KMS-11 (cell line): ENCODE measurements at regions not wholly inside any gene's neighbourhood (a gene's known extent, or its start where the extent isn't known, plus 50 kb on each side); places are given as distances from the start of the nearest gene placed in this dataset.
A peak's percentile ranks its signal among the peaks of the same experiment; 100 is the strongest.
"Not testable (repeated sequence)": the region's sequence is repeated elsewhere in the genome, so short reads cannot be mapped to it uniquely, and the experiment has no call there.

Source experiments
- H2AFZ ChIP-seq: fragments of 200-600 bp; sonication (generic); 2 replicates; pipeline ENCODE4 v1.6.1; 2016; ENCODE audit warnings: antibody characterized with exemption, mixed run types, low read depth
- H3K27ac ChIP-seq: fragments of 200-600 bp; sonication (generic); 2 replicates; pipeline ENCODE4 v1.6.1; 2016; ENCODE audit warnings: mild to moderate bottlenecking, mixed run types
- H3K27me3 ChIP-seq: fragments of 200-600 bp; sonication (generic); 2 replicates; pipeline ENCODE4 v1.6.1; 2017; ENCODE audit warnings: mild to moderate bottlenecking, low read depth, mixed run types, moderate library complexity; ENCODE audit not compliant: insufficient read depth
- H3K36me3 ChIP-seq: fragments of 200-600 bp; sonication (generic); 2 replicates; pipeline ENCODE4 v1.6.1; 2017; ENCODE audit warnings: mild to moderate bottlenecking, mixed run types; ENCODE audit not compliant: insufficient read depth
- H3K4me1 ChIP-seq: fragments of 200-600 bp; sonication (generic); 2 replicates; pipeline ENCODE4 v1.6.1; 2016; ENCODE audit warnings: mild to moderate bottlenecking, low read depth, mixed run types; ENCODE audit not compliant: poor library complexity, severe bottlenecking
- H3K4me2 ChIP-seq: fragments of 200-600 bp; sonication (generic); 2 replicates; pipeline ENCODE4 v1.7.0; 2016; ENCODE audit warnings: mild to moderate bottlenecking, mixed run types
- H3K4me3 ChIP-seq: fragments of 200-600 bp; sonication (generic); IDR thresholded peaks from 2 replicates; pipeline ENCODE4 v1.6.1; 2017; ENCODE audit warnings: low read depth, low read length, mixed read lengths; ENCODE audit not compliant: insufficient read depth
- H3K79me2 ChIP-seq: fragments of 200-600 bp; sonication (generic); 2 replicates; pipeline ENCODE4 v1.6.1; 2016; ENCODE audit warnings: low read depth, mixed run types; ENCODE audit not compliant: insufficient read depth
- H3K9ac ChIP-seq: fragments of 200-600 bp; sonication (generic); 2 replicates; pipeline ENCODE4 v1.6.1; 2016; ENCODE audit warnings: mild to moderate bottlenecking, mixed run types
- H4K20me1 ChIP-seq: fragments of 200-600 bp; sonication (generic); 2 replicates; pipeline ENCODE4 v1.6.1; 2016; ENCODE audit warnings: mild to moderate bottlenecking, mixed run types; ENCODE audit not compliant: insufficient read depth
- CTCF ChIP-seq: fragments of 200-600 bp; sonication (generic); conservative IDR thresholded peaks from 2 replicates; pipeline ENCODE4 v1.6.1; 2017; ENCODE audit warnings: low read depth, mild to moderate bottlenecking, antibody characterized with exemption, low read length, moderate library complexity, mixed read lengths

DNA sequence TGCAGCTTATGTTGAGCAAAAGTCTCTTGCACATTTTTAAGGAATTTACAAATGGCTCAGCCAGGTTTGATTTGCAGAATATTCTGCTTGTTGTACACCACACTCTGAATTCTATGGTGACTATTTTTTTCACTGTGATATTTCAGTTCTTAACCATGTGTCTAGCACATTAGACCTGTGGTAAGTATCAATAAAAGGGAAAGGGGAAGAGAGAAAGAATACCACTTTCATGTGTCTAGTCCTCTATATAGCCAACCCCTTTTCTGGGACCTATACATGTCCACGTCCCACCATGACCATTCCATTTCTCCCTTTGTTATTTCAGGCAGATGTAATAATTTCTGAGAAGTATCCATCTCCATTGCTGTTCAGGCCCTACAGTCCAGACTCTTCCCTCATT lies 121.3 kb upstream of the PNPLA4 start:
- Histone ChIP-seq H3K27me3 (no peaks in the 10 kb centered on the region), H3K36me3 (no peaks in the 10 kb centered on the region), H3K4me1 (no peaks in the 10 kb centered on the region), H3K4me3 (no peak overlapping the region), H3K79me2 (no peaks in the 10 kb centered on the region), H3K27ac (no peak overlapping the region), H3K9ac (no peak overlapping the region), H2AFZ (no peak overlapping the region), H4K20me1 (no peaks in the 10 kb centered on the region), H3K4me2 (no peak overlapping the region)
- TF ChIP-seq CTCF: no peak

DNA sequence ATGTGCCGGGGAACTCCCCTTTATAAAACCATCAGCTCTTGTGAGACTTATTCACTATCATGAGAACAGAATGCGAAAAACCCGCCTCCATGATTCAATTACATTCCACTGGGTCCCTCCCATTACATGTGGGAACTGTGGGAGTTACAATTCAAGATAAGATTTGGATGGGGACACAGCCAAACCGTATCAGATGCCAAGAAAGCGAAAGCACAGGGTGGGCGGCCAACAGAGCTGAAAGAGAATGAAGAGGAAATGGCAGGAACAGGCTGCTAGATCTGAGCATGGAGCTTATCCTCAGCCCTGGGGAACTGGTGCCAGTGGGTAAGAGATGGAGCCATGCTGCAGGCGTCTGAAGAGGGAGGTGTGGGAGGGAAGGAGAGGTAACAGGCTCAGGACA lies 117.7 kb upstream of the PNPLA4 start:
- H3K27me3 ChIP-seq: no peaks in the 10 kb centered on the region
- H2AFZ ChIP-seq: no peak overlapping the region
- no peaks in the 10 kb centered on the region for H3K79me2 ChIP-seq
- no peaks in the 10 kb centered on the region for H3K36me3 ChIP-seq
- H3K4me1 ChIP-seq: no peaks in the 10 kb centered on the region
- no peak overlapping the region for H3K4me3 ChIP-seq
- no peak overlapping the region for H3K27ac ChIP-seq
- no peaks in the 10 kb centered on the region for H4K20me1 ChIP-seq
- H3K4me2 ChIP-seq: no peak overlapping the region
- no peak for TF ChIP-seq CTCF
- no peak overlapping the region for H3K9ac ChIP-seq

DNA sequence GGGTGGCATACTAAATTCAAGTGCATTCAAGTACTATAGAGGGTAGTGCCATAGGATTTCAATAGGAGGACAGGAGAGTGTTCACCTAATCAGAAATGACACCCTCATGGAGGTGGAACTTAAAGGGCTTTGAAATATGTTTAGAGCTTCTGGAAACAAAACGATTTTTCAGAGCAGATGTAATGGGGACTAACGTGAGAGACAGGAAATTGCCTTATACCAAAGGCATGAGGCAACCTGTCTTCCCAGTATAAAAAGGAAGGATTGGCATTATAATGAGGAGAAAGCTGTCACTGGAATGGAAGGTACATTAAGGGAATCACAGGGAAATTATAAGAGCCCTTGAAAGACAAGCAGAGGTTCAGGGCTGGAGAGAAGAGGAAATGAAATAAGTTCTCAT lies 116.3 kb upstream of the PNPLA4 start:
- no peaks in the 10 kb centered on the region for H4K20me1 ChIP-seq
- no peaks in the 10 kb centered on the region for H3K27me3 ChIP-seq
- no peak overlapping the region for H3K27ac ChIP-seq
- H3K79me2 ChIP-seq: no peaks in the 10 kb centered on the region
- no peak overlapping the region for H3K4me3 ChIP-seq
- TF ChIP-seq CTCF: no peak
- H3K4me2 ChIP-seq: no peak overlapping the region
- H3K9ac ChIP-seq: no peak overlapping the region
- H3K4me1 ChIP-seq: no peaks in the 10 kb centered on the region
- no peaks in the 10 kb centered on the region for H3K36me3 ChIP-seq
- no peak overlapping the region for H2AFZ ChIP-seq

GRCh38 chrX:8043121-8043520 lies 115.9 kb upstream of the PNPLA4 start:
- no peaks in the 10 kb centered on the region for H3K79me2 ChIP-seq
- no peak overlapping the region for H3K4me3 ChIP-seq
- H3K4me2 ChIP-seq: no peak overlapping the region
- no peaks in the 10 kb centered on the region for H3K36me3 ChIP-seq
- H3K27me3 ChIP-seq: no peaks in the 10 kb centered on the region
- TF ChIP-seq CTCF: no peak
- no peak overlapping the region for H3K9ac ChIP-seq
- no peak overlapping the region for H2AFZ ChIP-seq
- H3K4me1 ChIP-seq: no peaks in the 10 kb centered on the region
- H4K20me1 ChIP-seq: no peaks in the 10 kb centered on the region
- no peak overlapping the region for H3K27ac ChIP-seq

- Histone ChIP-seq H3K27me3 (no peaks in the 10 kb centered on the region), H4K20me1 (no peaks in the 10 kb centered on the region), H3K9ac (no peak overlapping the region), H2AFZ (no peak overlapping the region), H3K4me3 (no peak overlapping the region), H3K4me2 (no peak overlapping the region), H3K79me2 (no peaks in the 10 kb centered on the region), H3K36me3 (no peaks in the 10 kb centered on the region), H3K4me1 (peaks cover 7% of the 10 kb centered on the region), H3K27ac (no peak overlapping the region)
- TF ChIP-seq CTCF: 0 out of 2 replicates have a peak, but pooled peaks have one; percentile 21
Observed at GRCh38 chrX:8042304-8042703, 115.1 kb upstream of the PNPLA4 start.

DNA sequence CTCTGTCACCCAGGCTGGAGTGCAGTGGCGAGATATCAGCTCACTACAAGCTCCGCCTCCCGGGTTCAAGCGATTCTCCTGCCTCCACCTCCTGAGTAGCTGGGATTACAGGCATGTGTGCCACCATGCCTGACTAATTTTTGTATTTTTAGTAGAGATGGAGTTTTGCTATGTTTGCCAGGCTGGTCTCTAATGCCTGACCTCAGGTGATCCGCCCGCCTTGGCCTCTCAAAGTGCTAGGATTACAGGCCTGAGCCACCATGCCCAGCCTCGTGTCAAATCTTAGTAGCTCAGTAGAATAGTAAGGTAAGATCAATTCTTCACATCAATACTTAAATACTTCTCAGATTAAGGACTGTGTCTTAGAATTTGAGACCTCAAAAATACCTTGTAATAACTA lies 112.5 kb upstream of the PNPLA4 start:
- not testable (repeated sequence) for H3K4me1 ChIP-seq, H3K9ac ChIP-seq, H3K27me3 ChIP-seq, H3K27ac ChIP-seq, H3K4me2 ChIP-seq, H3K36me3 ChIP-seq, H2AFZ ChIP-seq, H3K79me2 ChIP-seq, H3K4me3 ChIP-seq, H4K20me1 ChIP-seq
